DND-41 (cell line): ENCODE measurements at regions not wholly inside any gene's neighbourhood (a gene's known extent, or its start where the extent isn't known, plus 50 kb on each side); places are given as distances from the start of the nearest gene placed in this dataset.

Experiments
- CTCF ChIP-seq: IDR thresholded peaks from 2 replicates; pipeline ENCODE4 v1.5.1; 2012; ENCODE audit warnings: borderline replicate concordance, low read length, moderate library complexity, mild to moderate bottlenecking; ENCODE audit not compliant: poor library complexity, severe bottlenecking; ENCODE audit errors: extremely low read depth
- EZH2 ChIP-seq: IDR thresholded peaks from 3 replicates; pipeline ENCODE4 v1.6.1; 2012; ENCODE audit warnings: borderline replicate concordance, low read depth, mild to moderate bottlenecking, moderate library complexity, low read length, inconsistent platforms; ENCODE audit not compliant: severe bottlenecking

- TF ChIP-seq CTCF (no peak), EZH2 (no peak)
Observed at GRCh38 chr1:243930822-243931671, 81.0 kb upstream of the AKT3 start.
